ENCODE measurements at regions not wholly inside any gene's neighbourhood (a gene's known extent, or its start where the extent isn't known, plus 50 kb on each side); places are given as distances from the start of the nearest gene placed in this dataset.

- H3K27me3 ChIP-seq (ENCODE audit: control insufficient read depth, extremely low read depth, insufficient read depth, low read length) = no peaks in the 10 kb centered on the region
- no peaks in the 10 kb centered on the region for H4K20me1 ChIP-seq (ENCODE audit: control insufficient read depth, extremely low read depth, insufficient read depth, low read length)
- H3K36me3 ChIP-seq (ENCODE audit: control insufficient read depth in 2 of 2, extremely low read depth in 1 of 2, insufficient read depth in 2 of 2, low read length in 2 of 2) = no peaks in the 10 kb centered on the region
- H3K4me3 ChIP-seq (ENCODE audit: control insufficient read depth in 2 of 3, extremely low read depth in 1 of 3, insufficient read depth in 2 of 3, low read depth in 1 of 3, low read length in 3 of 3) = no peak overlapping the region
- H3K9me1 ChIP-seq (ENCODE audit: control insufficient read depth, extremely low read depth, insufficient read depth, low read length) = no peaks in the 10 kb centered on the region
- no peaks in the 10 kb centered on the region for H3K79me2 ChIP-seq (ENCODE audit: control insufficient read depth, insufficient read depth, low read length)
- no peak for TF ChIP-seq EZH2 (IDR thresholded peaks at IDR 0.05; ENCODE audit: low read length)
- TF ChIP-seq CTCF (optimal IDR thresholded peaks at IDR 0.05 in 1 of 3, IDR thresholded peaks at IDR 0.05 in 1 of 3, conservative IDR thresholded peaks at IDR 0.05 in 1 of 3; ENCODE audit: extremely low read depth in 1 of 3, insufficient read depth in 2 of 3, low read length in 3 of 3) = no peak
- H3K4me1 ChIP-seq (ENCODE audit: control insufficient read depth, extremely low read depth, insufficient read depth, low read length) = no peaks in the 10 kb centered on the region
- dilution Hi-C loops (cut with MboI; ENCODE audit: extremely low pct_ligation_motif_present, low sequenced_read_pairs) = no loop called here
- no peak overlapping the region for H3K4me2 ChIP-seq (ENCODE audit: control insufficient read depth, extremely low read depth, insufficient read depth, low read depth, low read length)
- no peak overlapping the region for H3K9ac ChIP-seq (ENCODE audit: control insufficient read depth, extremely low read depth, insufficient read depth, low read length)
- DNase-seq (ENCODE audit: low read depth, low spot score) (no peak), FAIRE-seq (no peak)
- H2AFZ ChIP-seq (ENCODE audit: control insufficient read depth, low read length) = no peak overlapping the region
- no peak overlapping the region for H3K27ac ChIP-seq (ENCODE audit: control insufficient read depth, insufficient read depth, low read length)
- H3K9me3 ChIP-seq (ENCODE audit: control insufficient read depth, low read depth, low read length) = no peaks in the 10 kb centered on the region
Measured at GRCh38 chr5:105898183-105898582, 1772.6 kb downstream of the EFNA5 start.

GRCh38 chr5:105885266-105885665 is 1785.5 kb downstream of the EFNA5 start:
- no peak overlapping the region for H3K4me3 ChIP-seq (ENCODE audit: control insufficient read depth in 2 of 3, extremely low read depth in 1 of 3, insufficient read depth in 2 of 3, low read depth in 1 of 3, low read length in 3 of 3)
- no peak overlapping the region for H3K4me2 ChIP-seq (ENCODE audit: control insufficient read depth, extremely low read depth, insufficient read depth, low read depth, low read length)
- no peaks in the 10 kb centered on the region for H3K27me3 ChIP-seq (ENCODE audit: control insufficient read depth, extremely low read depth, insufficient read depth, low read length)
- no peak for DNase-seq (ENCODE audit: low read depth, low spot score)
- no peaks in the 10 kb centered on the region for H3K9me3 ChIP-seq (ENCODE audit: control insufficient read depth, low read depth, low read length)
- H3K9ac ChIP-seq (ENCODE audit: control insufficient read depth, extremely low read depth, insufficient read depth, low read length) = no peak overlapping the region
- H3K27ac ChIP-seq (ENCODE audit: control insufficient read depth, insufficient read depth, low read length) = no peak overlapping the region
- no peaks in the 10 kb centered on the region for H3K9me1 ChIP-seq (ENCODE audit: control insufficient read depth, extremely low read depth, insufficient read depth, low read length)
- H3K36me3 ChIP-seq (ENCODE audit: control insufficient read depth in 2 of 2, extremely low read depth in 1 of 2, insufficient read depth in 2 of 2, low read length in 2 of 2) = no peaks in the 10 kb centered on the region
- no peaks in the 10 kb centered on the region for H3K79me2 ChIP-seq (ENCODE audit: control insufficient read depth, insufficient read depth, low read length)
- no peaks in the 10 kb centered on the region for H4K20me1 ChIP-seq (ENCODE audit: control insufficient read depth, extremely low read depth, insufficient read depth, low read length)
- FAIRE-seq = no peak
- H2AFZ ChIP-seq (ENCODE audit: control insufficient read depth, low read length) = no peak overlapping the region
- TF ChIP-seq CTCF (optimal IDR thresholded peaks at IDR 0.05 in 1 of 3, IDR thresholded peaks at IDR 0.05 in 1 of 3, conservative IDR thresholded peaks at IDR 0.05 in 1 of 3; ENCODE audit: extremely low read depth in 1 of 3, insufficient read depth in 2 of 3, low read length in 3 of 3) (no peak), EZH2 (IDR thresholded peaks at IDR 0.05; ENCODE audit: low read length) (no peak)
- H3K4me1 ChIP-seq (ENCODE audit: control insufficient read depth, extremely low read depth, insufficient read depth, low read length) = no peaks in the 10 kb centered on the region
- dilution Hi-C loops (cut with MboI; ENCODE audit: extremely low pct_ligation_motif_present, low sequenced_read_pairs) = no loop called here
